ENCODE measurements at regions not wholly inside any gene's neighbourhood (a gene's known extent, or its start where the extent isn't known, plus 50 kb on each side); places are given as distances from the start of the nearest gene placed in this dataset.

GRCh38 chr1:117691942-117692341 lies 86.1 kb downstream of the TENT5C start:
- no peak for TF ChIP-seq CTCF (IDR thresholded peaks at IDR 0.05)
- TF ChIP-seq EP300 (IDR thresholded peaks at IDR 0.05), result no peak
- TF ChIP-seq POLR2A (IDR thresholded peaks at IDR 0.05), result no peak
- TF ChIP-seq POLR2AphosphoS5 (IDR thresholded peaks at IDR 0.05), result no peak

Measured in suprapubic skin (tissue), 4 donors.